Right ventricle myocardium inferior (tissue), 1 donor: ENCODE measurements at regions not wholly inside any gene's neighbourhood (a gene's known extent, or its start where the extent isn't known, plus 50 kb on each side); places are given as distances from the start of the nearest gene placed in this dataset.
"Not testable (repeated sequence)": the region's sequence is repeated elsewhere in the genome, so short reads cannot be mapped to it uniquely, and the experiment has no call there.

Experiments
- ATAC-seq: fragments of 200-7000 bp; cut with Tn5 transposase; one replicate; pipeline ENCODE4 v1.9.1; 2020; ENCODE audit warnings: mild to moderate bottlenecking, moderate library complexity
- DNase-seq: peaks from one replicate; pipeline ENCODE4 v3.0.0; 2021; ENCODE audit errors: missing footprints
- intact Hi-C: fragments of 100-400 bp; cut with DNase I; formaldehyde crosslinking; loops from one replicate; pipeline ENCODE4 v1.11.0; 2022
- donor health status: DM: no; HTN: yes; CAD: no; lungs with severe emphysema.

GRCh38 chr6:23732521-23732920 lies 393.5 kb upstream of the NRSN1 start:
- DNase-seq (no peak), ATAC-seq (no peak)
- intact Hi-C loops: no loop called here

DNA sequence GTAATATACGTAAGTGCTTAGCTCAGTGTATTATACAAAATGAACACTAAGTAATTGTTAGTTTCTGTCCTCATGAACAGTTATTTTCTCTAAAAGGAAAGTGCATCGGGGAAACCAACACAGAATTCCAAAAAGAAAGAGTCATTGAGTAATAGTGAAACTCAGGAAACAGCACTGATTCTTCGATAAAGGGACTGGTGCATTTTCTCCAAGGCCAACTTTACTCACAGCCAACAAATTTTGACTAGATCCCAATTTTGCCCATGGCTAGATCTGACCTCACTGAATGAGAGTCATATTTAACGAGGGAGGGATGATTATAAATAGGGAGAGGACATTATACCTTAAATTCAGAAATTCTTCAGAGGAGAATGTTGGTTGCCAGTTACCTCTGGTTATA lies 390.9 kb upstream of the NRSN1 start:
- intact Hi-C loops: no loop called here
- ATAC-seq (no peak), DNase-seq (no peak)

DNA sequence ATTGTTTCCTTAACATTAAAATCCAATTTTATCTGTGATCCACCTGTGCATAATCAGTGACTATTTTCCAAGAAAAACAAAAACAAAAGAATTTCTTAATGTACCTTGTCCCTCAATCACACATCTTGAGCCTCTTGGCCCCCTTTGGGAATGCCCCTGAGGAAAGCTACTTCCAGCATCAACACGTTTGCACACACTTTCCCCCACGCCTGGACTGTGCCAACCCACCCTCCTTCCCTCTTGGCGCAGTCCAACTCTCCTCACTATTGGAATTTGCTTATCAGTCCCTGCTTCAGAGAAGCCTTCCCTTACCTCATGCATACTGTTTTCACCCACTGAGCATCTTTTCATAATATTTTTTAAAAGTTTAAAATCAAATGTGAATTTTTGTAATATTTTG lies 389.4 kb upstream of the NRSN1 start:
- no peak for ATAC-seq
- intact Hi-C loops: no loop called here
- DNase-seq: no peak

- no peak for ATAC-seq
- intact Hi-C loops: no loop called here
- DNase-seq: no peak
Measured at GRCh38 chr6:23747239-23747638, 378.8 kb upstream of the NRSN1 start.

- ATAC-seq (no peak), DNase-seq (no peak)
- intact Hi-C loops: no loop called here
Measured at GRCh38 chr6:23752414-23752813, 373.6 kb upstream of the NRSN1 start.

GRCh38 chr6:23754197-23754596 lies 371.8 kb upstream of the NRSN1 start:
- ATAC-seq: no peak
- no peak for DNase-seq
- intact Hi-C loops: no loop called here

GRCh38 chr6:23775127-23775526 lies 350.9 kb upstream of the NRSN1 start:
- ATAC-seq: no peak
- intact Hi-C loops: no loop called here
- no peak for DNase-seq

DNA sequence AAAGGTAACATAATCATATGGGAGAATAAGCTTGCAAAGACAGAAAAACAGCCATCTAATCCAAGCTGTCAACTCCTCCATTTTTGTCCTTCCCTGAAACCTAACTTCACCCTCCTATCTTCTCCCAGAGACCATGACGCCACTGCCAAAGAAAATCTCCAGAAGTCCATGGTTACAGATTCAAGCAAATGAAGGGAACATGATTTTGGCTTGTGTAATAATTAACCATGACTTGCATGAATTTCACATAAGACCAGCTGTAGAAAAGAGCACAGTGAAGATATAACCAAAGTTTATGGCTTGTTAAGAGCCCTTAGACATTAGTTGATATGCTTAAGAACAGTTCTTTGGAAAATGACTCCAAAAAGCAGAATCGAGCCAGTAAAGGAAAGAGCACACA lies 342.1 kb upstream of the NRSN1 start:
- peak; percentile 34 for ATAC-seq
- intact Hi-C loops: no loop called here
- no peak for DNase-seq

DNA sequence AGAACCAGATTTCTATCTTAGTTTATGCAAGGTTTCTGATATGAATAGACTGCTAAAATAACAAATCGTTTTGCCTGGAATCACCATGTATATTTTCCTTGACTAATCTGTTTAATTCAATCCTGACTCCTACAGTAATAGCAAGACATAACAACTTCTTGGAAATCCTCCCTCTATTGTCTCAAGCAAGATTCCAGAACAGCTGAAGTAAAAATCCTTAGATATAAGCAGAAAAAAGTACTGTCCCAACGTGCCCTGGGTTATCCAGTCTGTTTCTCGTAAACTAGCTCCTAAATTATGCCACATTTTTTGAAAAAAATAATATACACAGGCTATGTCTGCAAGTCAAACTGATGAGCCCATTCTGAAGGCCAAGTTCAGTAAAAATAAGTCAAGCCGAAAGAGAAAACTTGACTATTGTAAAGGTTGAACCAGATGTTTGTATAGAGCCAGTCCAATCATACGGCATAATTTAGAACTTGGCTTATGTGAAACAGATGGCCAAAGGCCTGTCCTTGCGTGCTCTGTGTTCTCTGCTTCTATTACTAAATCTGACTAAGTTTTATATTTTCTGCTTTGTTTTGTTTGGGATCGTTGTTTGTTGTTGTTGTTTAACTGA lies 341.6 kb upstream of the NRSN1 start:
- intact Hi-C loops: no loop called here
- DNase-seq (no peak), ATAC-seq (no peak)

DNA sequence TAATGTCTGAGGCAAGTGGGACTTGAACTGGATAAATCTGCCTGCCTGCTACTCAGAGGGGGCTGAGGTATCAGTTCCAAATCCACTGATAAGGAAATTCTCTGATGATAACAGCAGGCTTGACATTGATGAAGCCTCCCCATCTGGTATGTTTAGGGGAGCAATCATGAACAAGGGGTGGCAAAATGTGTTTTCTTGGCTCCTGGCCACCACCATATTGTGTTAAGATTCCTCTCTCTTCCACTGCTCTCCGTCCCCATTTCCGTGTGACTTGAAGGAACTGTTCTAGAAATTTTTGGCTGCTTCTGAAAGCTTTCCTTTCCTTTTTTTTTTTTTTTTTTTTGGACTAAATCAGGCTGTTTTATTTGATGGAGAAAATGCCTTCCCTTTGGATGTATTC lies 335.3 kb upstream of the NRSN1 start:
- ATAC-seq: no peak
- intact Hi-C loops: no loop called here
- no peak for DNase-seq

DNA sequence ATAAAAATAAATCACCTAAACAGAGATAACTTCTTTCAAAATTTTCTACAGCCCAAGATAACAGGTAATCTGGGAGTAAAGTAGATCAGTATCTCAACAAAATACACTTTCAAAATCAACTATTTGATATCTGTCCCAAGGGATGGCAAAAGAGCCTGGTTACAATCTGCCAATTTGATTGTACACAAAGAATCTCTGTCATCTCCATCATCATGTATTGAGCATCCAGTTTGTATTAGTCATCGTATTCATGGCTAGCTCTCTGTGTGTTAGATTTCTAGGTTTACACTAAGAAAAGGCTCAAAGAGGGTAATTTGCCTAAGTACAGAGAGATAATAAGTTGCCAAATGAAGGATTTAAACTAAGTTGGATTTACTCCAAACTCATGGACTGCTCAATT lies 329.0 kb upstream of the NRSN1 start:
- no peak for DNase-seq
- intact Hi-C loops: no loop called here
- no peak for ATAC-seq

GRCh38 chr6:23804289-23804688 lies 321.7 kb upstream of the NRSN1 start:
- intact Hi-C loops, ATAC-seq: not testable (repeated sequence)
- peak; percentile 59 for DNase-seq

DNA sequence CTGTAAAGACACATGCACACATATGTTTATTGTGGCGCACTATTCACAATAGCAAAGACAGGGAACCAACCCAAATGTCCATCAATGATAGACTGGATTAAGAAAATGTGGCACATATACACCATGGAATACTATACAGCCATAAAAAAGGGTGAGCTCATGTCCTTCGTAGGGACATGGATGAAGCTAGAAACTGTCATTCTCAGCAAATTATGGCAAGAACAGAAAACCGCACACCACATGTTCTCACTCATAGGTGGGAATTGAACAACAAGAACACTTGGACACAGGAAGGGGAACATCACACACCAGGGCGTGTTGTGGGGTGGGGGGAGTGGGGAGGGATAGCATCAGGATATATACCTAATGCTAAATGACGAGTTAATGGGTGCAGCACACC lies 304.9 kb upstream of the NRSN1 start:
- DNase-seq, ATAC-seq, intact Hi-C loops: not testable (repeated sequence)

- ATAC-seq: no peak
- intact Hi-C loops: no loop called here
- no peak for DNase-seq
Measured at GRCh38 chr6:23823421-23823820, 302.6 kb upstream of the NRSN1 start.

DNA sequence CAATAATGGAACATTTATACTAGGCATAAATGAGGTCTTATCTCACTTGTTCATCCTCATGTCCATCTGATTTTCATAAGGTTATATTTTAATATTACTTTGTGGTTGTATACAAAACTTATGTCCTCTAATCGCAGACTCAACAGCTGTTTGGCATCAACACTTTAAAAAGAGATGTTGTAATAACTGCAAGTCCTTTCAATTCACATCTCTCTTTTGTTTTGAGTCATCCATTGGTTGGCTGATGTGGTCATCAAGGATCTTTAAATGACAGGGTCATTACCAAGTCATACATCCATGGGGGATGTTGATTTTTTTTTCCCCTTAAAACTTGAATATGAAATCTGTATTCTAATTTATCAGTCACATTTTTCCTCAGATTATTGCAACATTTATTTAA lies 299.4 kb upstream of the NRSN1 start:
- ATAC-seq (no peak), DNase-seq (no peak)
- intact Hi-C loops: no loop called here

DNA sequence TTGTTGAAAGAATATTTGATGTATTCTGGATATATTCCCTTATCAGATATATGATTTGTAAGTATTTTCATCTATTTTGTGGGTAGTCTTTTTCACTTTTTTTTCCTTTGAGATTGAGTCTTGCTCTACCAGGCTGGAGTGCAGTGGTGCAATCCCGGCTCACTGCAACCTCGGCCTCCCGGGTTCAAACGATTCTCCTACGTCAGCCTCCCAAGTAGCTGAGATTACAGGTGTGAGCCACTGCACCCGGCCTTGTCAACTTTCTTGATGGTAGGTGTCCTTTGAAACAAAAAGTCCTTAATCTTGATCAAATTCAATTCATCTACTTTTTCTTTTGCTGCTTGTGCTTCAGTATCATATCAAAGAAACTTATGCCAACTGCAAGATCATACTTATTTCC lies 297.2 kb upstream of the NRSN1 start:
- ATAC-seq: no peak
- no peak for DNase-seq
- intact Hi-C loops: no loop called here

- ATAC-seq (no peak), DNase-seq (no peak)
- intact Hi-C loops: no loop called here
Measured at GRCh38 chr6:23841116-23841515, 284.9 kb upstream of the NRSN1 start.

- DNase-seq (no peak), ATAC-seq (no peak)
- intact Hi-C loops: no loop called here
Measured at GRCh38 chr6:23842760-23843159, 283.3 kb upstream of the NRSN1 start.

GRCh38 chr6:23851522-23851921 lies 274.5 kb upstream of the NRSN1 start:
- DNase-seq: no peak
- no peak for ATAC-seq
- intact Hi-C loops: no loop called here

- ATAC-seq, DNase-seq: not testable (repeated sequence)
Measured at GRCh38 chr6:23853566-23854133, 272.4 kb upstream of the NRSN1 start.

GRCh38 chr6:23854154-23854553 lies 271.9 kb upstream of the NRSN1 start:
- DNase-seq, ATAC-seq, intact Hi-C loops: not testable (repeated sequence)

More at GRCh38 chr6:23853566-23854133, 272.4 kb upstream of the NRSN1 start:
- intact Hi-C loops: not testable (repeated sequence)
